Heart right ventricle (tissue), 16 donors: ENCODE measurements at regions not wholly inside any gene's neighbourhood (a gene's known extent, or its start where the extent isn't known, plus 50 kb on each side); places are given as distances from the start of the nearest gene placed in this dataset.

Experiments used
- ATAC-seq, 8 donors: fragments of 200-7000 bp; cut with Tn5 transposase; one replicate each; pipeline ENCODE4 v1.9.1; 2020; ENCODE audit warnings: mild to moderate bottlenecking in 8 of 8, moderate library complexity in 8 of 8, moderate number of reproducible peaks in 1 of 8
- DNase-seq, 2 donors: peaks; one replicate each; pipeline ENCODE4 v3.0.0-alpha.2; 2020
- H3K27ac ChIP-seq, 10 donors: fragments of 200-600 bp; sonication (generic) in 2 of 10; one replicate each; pipeline versions ENCODE4 v1.5.0 to v1.8.0; 2020 to 2022; ENCODE audit warnings: mild to moderate bottlenecking in 3 of 10
- H3K27me3 ChIP-seq, 7 donors: fragments of 200-600 bp; one replicate each; pipeline ENCODE4 v1.8.0; 2021 to 2022; ENCODE audit warnings: mild to moderate bottlenecking in 2 of 7
- H3K36me3 ChIP-seq, 9 donors: fragments of 200-600 bp; sonication (generic) in 1 of 9; one replicate each; pipeline versions ENCODE4 v1.5.0 to v1.8.0; 2020 to 2022; ENCODE audit warnings: mild to moderate bottlenecking in 2 of 9
- H3K4me1 ChIP-seq, 9 donors: fragments of 200-600 bp; sonication (generic) in 1 of 9; one replicate each; pipeline versions ENCODE4 v1.5.0 to v1.8.0; 2020 to 2022; ENCODE audit warnings: mild to moderate bottlenecking in 4 of 9
- H3K4me3 ChIP-seq, 10 donors: fragments of 200-600 bp; sonication (generic) in 2 of 10; one replicate each; pipeline versions ENCODE4 v1.5.0 to v1.8.0; 2020 to 2022; ENCODE audit warnings: mild to moderate bottlenecking in 7 of 10, moderate library complexity in 2 of 10
- H3K9me3 ChIP-seq, 11 donors: fragments of 200-600 bp in 10 of 11; sonication (generic) in 2 of 11; one replicate each; pipeline versions ENCODE4 v1.5.0 to v1.8.0; 2013 to 2022; ENCODE audit warnings: mild to moderate bottlenecking in 2 of 11, control low read depth in 1 of 11, moderate library complexity in 1 of 11
- CTCF ChIP-seq, 9 donors: fragments of 200-600 bp; sonication (generic) in 2 of 9; IDR thresholded peaks; one replicate each; pipeline versions ENCODE4 v1.5.0 to v1.8.0; 2021 to 2022; ENCODE audit warnings: antibody characterized with exemption in 9 of 9, mild to moderate bottlenecking in 5 of 9, moderate library complexity in 1 of 9
- WGBS, 2 donors: extraction: QIAGEN DNeasy Blood & Tissue Kit; methylation state at CpG; one replicate each; pipeline ENCODE4 v1.1.7; 2013; ENCODE audit warnings: inconsistent platforms in 1 of 2; 5-methylcytosine and 5-hydroxymethylcytosine counted together
- intact Hi-C, 10 donors: fragments of 100-400 bp; cut with DNase I; formaldehyde crosslinking; loops; one replicate each; pipeline versions ENCODE4 v1.11.1 to v1.14.2; 2022
- donor health status: Arrhythmogenic right ventricular cardiomyopathy.
- donor health status: ischemic (EF 13 %, LVEDD 7.1; RV severe dilation, severe dysfunction).
- donor health status: healthy with polysubstance abuse.
- donor health status: DM: no; HTN: yes; CAD: no.
- donor health status: DM: no; HTN: no; CAD: no.
- donor health status: ischemic (EF 25% LVEDD 6.9; RV normal size, moderate dysfunction).
- donor health status: ischemic (EF 25% LVEDD 5.7; RV mildly dilated, moderate dysfunction).
- donor health status: healthy.
- donor health status: DM: yes; HTN: yes; CAD: no.
- donor health status: Ischemic cardiomyopathy.
- donor health status: ischemic (EF 35%, LVEDD 5.7; RV mildly dilated, moderate dysfunction).
- donor health status: nonischemic (EF 11% LVEDD 7.7; RV severe dilation, severe dysfunction).
- donor health status: DM: yes; HTN: yes; CAD: no.
- donor health status: PGD.
- donor health status: ischemic (EF 29% LVEDD 5.4; RV normal size, mild dysfunction).
- donor health status: nonischemic (EF 23%, LVEDD 6.1; RV moderate dilation, normal function).

GRCh38 chr6:40918040-40918651, 120.9 kb downstream of the UNC5CL start:
- Histone ChIP-seq H3K27ac (no peak overlapping the region), H3K27me3 (no peaks in the 10 kb centered on the region), H3K9me3 (no peaks in the 10 kb centered on the region), H3K36me3 (no peaks in the 10 kb centered on the region), H3K4me1 (peaks cover 0 to 3% (median 0%) of the 10 kb centered on the region in 9 donors), H3K4me3 (no peak overlapping the region)
- intact Hi-C loops: no loop called here
- TF ChIP-seq CTCF (IDR thresholded peaks at IDR 0.05): no peak
- DNase-seq (no peak), ATAC-seq (no peak)
- WGBS, 2 donors: 76 to 80% methylated on average over 5 of the region's 5 CpGs

GRCh38 chr6:40917603-40918002, 121.4 kb downstream of the UNC5CL start:
- no peak for ATAC-seq
- no peaks in the 10 kb centered on the region for H3K27me3 ChIP-seq
- TF ChIP-seq CTCF (IDR thresholded peaks at IDR 0.05): no peak
- intact Hi-C loops: no loop called here
- H3K4me1 ChIP-seq: peaks cover 0 to 3% (median 0%) of the 10 kb centered on the region in 9 donors
- H3K36me3 ChIP-seq: no peaks in the 10 kb centered on the region
- WGBS, 2 donors: 84 to 94% methylated on average over 3 of the region's 3 CpGs
- H3K27ac ChIP-seq: no peak overlapping the region
- DNase-seq: no peak
- no peaks in the 10 kb centered on the region for H3K9me3 ChIP-seq
- no peak overlapping the region for H3K4me3 ChIP-seq

- H3K27me3 ChIP-seq: no peaks in the 10 kb centered on the region
- intact Hi-C loops: no loop called here
- no peak overlapping the region for H3K27ac ChIP-seq
- no peak for TF ChIP-seq CTCF (IDR thresholded peaks at IDR 0.05)
- no peak overlapping the region for H3K4me3 ChIP-seq
- H3K9me3 ChIP-seq: no peaks in the 10 kb centered on the region
- H3K4me1 ChIP-seq: peaks cover 0 to 7% (median 4%) of the 10 kb centered on the region in 9 donors
- ATAC-seq: no peak
- 54 to 58% methylated on average over 1 of the region's 1 CpG for WGBS, 2 donors
- H3K36me3 ChIP-seq: no peaks in the 10 kb centered on the region
- DNase-seq: no peak
Observed at GRCh38 chr6:40916845-40917244, 122.2 kb downstream of the UNC5CL start.

- TF ChIP-seq CTCF (IDR thresholded peaks at IDR 0.05): no peak
- H3K27ac ChIP-seq: no peak overlapping the region
- ATAC-seq: no peak
- H3K27me3 ChIP-seq: no peaks in the 10 kb centered on the region
- intact Hi-C loops: no loop called here
- H3K4me3 ChIP-seq: no peak overlapping the region
- DNase-seq: no peak
- H3K4me1 ChIP-seq: peaks cover 0 to 7% (median 4%) of the 10 kb centered on the region in 9 donors
- H3K36me3 ChIP-seq: no peaks in the 10 kb centered on the region
- H3K9me3 ChIP-seq: no peaks in the 10 kb centered on the region
Observed at GRCh38 chr6:40915165-40915564, 123.9 kb downstream of the UNC5CL start.
